ENCODE measurements at regions not wholly inside any gene's neighbourhood (a gene's known extent, or its start where the extent isn't known, plus 50 kb on each side); places are given as distances from the start of the nearest gene placed in this dataset.

DNA sequence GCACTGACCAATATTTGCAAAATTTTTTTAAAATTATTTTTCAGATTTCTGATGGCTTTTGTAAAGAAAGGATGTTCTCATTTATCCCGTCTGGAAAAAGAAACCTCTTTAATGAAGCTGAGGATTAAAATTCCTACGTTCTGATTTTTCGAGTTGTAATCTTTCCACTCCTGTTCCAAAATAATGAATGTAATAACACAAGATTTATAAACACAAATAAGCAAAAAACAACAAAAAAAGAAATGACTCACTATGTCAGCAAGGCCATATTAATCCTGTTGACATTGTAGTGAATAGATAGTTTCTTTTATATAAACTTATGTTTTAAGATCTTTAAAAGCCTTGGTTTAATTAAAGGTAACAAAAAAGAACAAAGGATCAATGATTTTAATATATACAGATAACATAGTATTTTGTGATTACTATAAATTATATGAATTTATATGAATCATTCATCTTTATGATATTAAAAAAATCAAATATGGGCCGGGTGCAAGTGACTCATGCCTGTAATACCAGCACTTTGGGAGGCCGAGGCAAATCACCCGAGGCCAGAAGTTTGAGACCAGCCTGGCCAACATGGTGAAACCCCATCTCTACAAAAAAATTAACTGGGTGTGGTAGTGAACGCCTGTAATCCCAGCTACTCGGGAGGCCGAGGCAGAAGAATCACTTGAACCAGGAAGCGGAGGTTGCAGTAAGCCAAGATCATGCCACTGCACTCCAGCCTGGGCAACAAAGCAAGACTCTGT, 336.6 kb upstream of the DAB2 start:
- TF ChIP-seq, protein P1, sequence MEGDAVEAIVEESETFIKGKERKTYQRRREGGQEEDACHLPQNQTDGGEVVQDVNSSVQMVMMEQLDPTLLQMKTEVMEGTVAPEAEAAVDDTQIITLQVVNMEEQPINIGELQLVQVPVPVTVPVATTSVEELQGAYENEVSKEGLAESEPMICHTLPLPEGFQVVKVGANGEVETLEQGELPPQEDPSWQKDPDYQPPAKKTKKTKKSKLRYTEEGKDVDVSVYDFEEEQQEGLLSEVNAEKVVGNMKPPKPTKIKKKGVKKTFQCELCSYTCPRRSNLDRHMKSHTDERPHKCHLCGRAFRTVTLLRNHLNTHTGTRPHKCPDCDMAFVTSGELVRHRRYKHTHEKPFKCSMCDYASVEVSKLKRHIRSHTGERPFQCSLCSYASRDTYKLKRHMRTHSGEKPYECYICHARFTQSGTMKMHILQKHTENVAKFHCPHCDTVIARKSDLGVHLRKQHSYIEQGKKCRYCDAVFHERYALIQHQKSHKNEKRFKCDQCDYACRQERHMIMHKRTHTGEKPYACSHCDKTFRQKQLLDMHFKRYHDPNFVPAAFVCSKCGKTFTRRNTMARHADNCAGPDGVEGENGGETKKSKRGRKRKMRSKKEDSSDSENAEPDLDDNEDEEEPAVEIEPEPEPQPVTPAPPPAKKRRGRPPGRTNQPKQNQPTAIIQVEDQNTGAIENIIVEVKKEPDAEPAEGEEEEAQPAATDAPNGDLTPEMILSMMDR (IDR thresholded peaks at IDR 0.05; ENCODE audit: low read depth, low read length), result no peak
- TF ChIP-seq EZH2phosphoT487 (IDR thresholded peaks at IDR 0.05; ENCODE audit: low read depth), result no peak

All from OCI-LY3 (cell line).